PC-9 (cell line): ENCODE measurements at regions not wholly inside any gene's neighbourhood (a gene's known extent, or its start where the extent isn't known, plus 50 kb on each side); places are given as distances from the start of the nearest gene placed in this dataset.
A peak's percentile ranks its signal among the peaks of the same experiment; 100 is the strongest.

Source experiments
- BruUV-seq: library from RNA; stranded (reverse); fragments of 400-500 nt; replicated peaks from 2 replicates; lab custom pipeline; 2021; lab: Mats Ljungman, UMichigan
- CTCF ChIA-PET: fragments of 300-600 bp; sonication (Branson Sonifier 250); formaldehyde crosslinking; loops from one replicate; lab custom pipeline; 2022; ENCODE audit warnings: antibody characterized with exemption; lab: Charles Lee
- POLR2A ChIA-PET: fragments of 300-600 bp; sonication (Branson Sonifier 250); formaldehyde crosslinking; loops from one replicate; lab custom pipeline; 2022; ENCODE audit warnings: antibody characterized with exemption; ENCODE audit not compliant: unreplicated experiment; lab: Charles Lee
- DNase-seq, 2 experiments: peaks; one replicate each; pipeline versions ENCODE4 v3.0.0 to v3.0.0-alpha.2; 2015 to 2022; ENCODE audit warnings: mixed read lengths in 1 of 2
- H2AFZ ChIP-seq: fragments of 200-600 bp; sonication (generic); 2 replicates; pipeline ENCODE4 v1.8.1; 2017; ENCODE audit warnings: antibody characterized with exemption
- H3F3A ChIP-seq: fragments of 200-600 bp; sonication (generic); 2 replicates; pipeline ENCODE4 v1.8.1; 2017; ENCODE audit warnings: antibody characterized with exemption, mild to moderate bottlenecking, low read depth; ENCODE audit not compliant: insufficient read depth
- H3K27ac ChIP-seq: fragments of 200-600 bp; sonication (generic); 2 replicates; pipeline ENCODE4 v1.6.1; 2016; ENCODE audit warnings: mixed run types
- H3K27me3 ChIP-seq: fragments of 200-600 bp; sonication (generic); 2 replicates; pipeline ENCODE4 v1.6.1; 2016; ENCODE audit warnings: low read depth, mixed run types; ENCODE audit not compliant: insufficient read depth
- H3K36me3 ChIP-seq: fragments of 200-600 bp; sonication (generic); 2 replicates; pipeline ENCODE4 v1.6.1; 2016; ENCODE audit warnings: low read depth, mixed run types
- H3K4me1 ChIP-seq: fragments of 200-600 bp; sonication (generic); replicated peaks from 2 replicates; pipeline ENCODE4 v1.6.1; 2016; ENCODE audit warnings: mixed run types; ENCODE audit not compliant: insufficient read depth
- H3K4me2 ChIP-seq: fragments of 200-600 bp; sonication (generic); 2 replicates; pipeline ENCODE4 v1.6.1; 2017; ENCODE audit warnings: mixed run types
- H3K4me3 ChIP-seq: fragments of 200-600 bp; sonication (generic); 2 replicates; pipeline ENCODE4 v1.6.1; 2016; ENCODE audit warnings: mixed run types
- H3K79me2 ChIP-seq: fragments of 200-600 bp; sonication (generic); 2 replicates; pipeline ENCODE4 v1.6.1; 2017; ENCODE audit warnings: low read depth, mixed run types
- H3K9me2 ChIP-seq: fragments of 200-600 bp; sonication (generic); 2 replicates; pipeline ENCODE4 v1.8.1; 2017; ENCODE audit warnings: mild to moderate bottlenecking; ENCODE audit not compliant: insufficient read depth
- H3K9me3 ChIP-seq: fragments of 200-600 bp; sonication (generic); 2 replicates; pipeline ENCODE4 v1.8.1; 2016; ENCODE audit warnings: low read depth; ENCODE audit not compliant: insufficient read depth
- H4K20me1 ChIP-seq: fragments of 200-600 bp; sonication (generic); 2 replicates; pipeline ENCODE4 v1.8.1; 2017; ENCODE audit not compliant: insufficient read depth
- EZH2 ChIP-seq: fragments of 200-600 bp; sonication (generic); IDR thresholded peaks from 2 replicates; pipeline ENCODE4 v1.8.0; 2017; ENCODE audit warnings: antibody characterized with exemption, low read depth
- intact Hi-C: fragments of 100-400 bp; cut with micrococcal nuclease; formaldehyde crosslinking; loops from one replicate; pipeline ENCODE4 v1.10.0; 2022; ENCODE audit not compliant: unreplicated experiment
- TF ChIP-seq, protein P1 (sequence below): fragments of 200-600 bp; sonication (generic); conservative IDR thresholded peaks from 2 replicates; pipeline ENCODE4 v1.6.1; 2017; ENCODE audit warnings: mixed run types, antibody characterized with exemption, mild to moderate bottlenecking, moderate library complexity

DNA sequence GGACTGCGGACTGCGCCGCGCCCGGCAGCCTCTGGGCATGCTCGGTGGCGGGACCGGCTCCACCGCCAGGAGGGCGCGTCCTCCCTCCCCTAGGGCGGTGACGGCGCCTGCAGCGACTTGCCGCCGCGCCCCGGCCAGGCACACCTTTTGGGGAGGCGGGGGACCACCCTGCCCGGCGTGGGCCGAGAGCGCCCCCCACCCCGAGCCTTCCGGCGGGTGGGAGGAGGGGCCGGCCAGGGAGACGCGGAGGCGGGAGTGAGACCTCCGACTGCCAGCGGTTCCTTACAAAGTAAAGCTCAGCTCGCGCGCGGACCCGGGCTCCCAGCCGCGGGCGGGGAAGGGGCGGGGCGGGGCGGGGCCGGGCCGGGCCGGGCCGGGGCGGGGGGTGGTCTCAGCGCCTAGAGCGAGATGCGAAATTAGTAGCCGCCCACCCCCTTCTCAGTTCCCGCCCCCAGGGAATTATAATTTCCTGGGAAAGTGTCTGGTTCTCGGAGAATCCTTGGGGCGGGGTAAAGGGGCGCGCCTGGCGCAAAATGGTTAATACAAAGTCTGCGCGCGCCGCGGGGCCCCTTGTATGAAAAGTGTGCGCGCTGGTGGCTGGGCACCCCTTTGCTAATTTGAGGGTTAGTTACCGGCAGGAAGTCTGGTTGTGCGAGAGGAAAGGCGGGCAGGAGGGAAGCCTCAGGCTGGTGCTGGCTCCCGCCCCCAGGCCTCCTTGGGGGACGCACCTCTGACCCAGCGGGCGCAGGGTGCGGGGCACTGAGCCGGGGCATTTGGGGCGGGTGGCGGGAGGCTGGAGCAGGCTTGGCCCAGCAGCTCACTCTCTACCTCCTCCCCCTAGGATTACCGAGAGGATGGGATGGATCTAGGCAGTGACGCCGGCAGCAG lies 224.8 kb upstream of the IL12A start:
- intact Hi-C loops = loop anchor here (1.0 to 10.0 kb wide), 7 partner anchors 41 to 801 kb away; partner anchors contain the start of gene KPNA4
- Histone ChIP-seq H3K4me2 (peak overlapping the region; percentile 90), H3K9me3 (no peaks in the 10 kb centered on the region), H3K4me3 (peak overlapping the region; percentile 61), H3K27me3 (no peaks in the 10 kb centered on the region), H3K4me1 (peaks cover 42% of the 10 kb centered on the region), H3K27ac (peak overlapping the region; percentile 84), H4K20me1 (no peaks in the 10 kb centered on the region), H3K79me2 (peaks cover 31% of the 10 kb centered on the region), H2AFZ (peak overlapping the region; percentile 69), H3F3A (peaks cover 35% of the 10 kb centered on the region), H3K9me2 (no peaks in the 10 kb centered on the region), H3K36me3 (no peaks in the 10 kb centered on the region)
- POLR2A ChIA-PET = interaction anchor here (0.6 to 1.1 kb wide), 11 partner anchors 11 to 346 kb away, joined by 3 to 8 read pairs (median 5); no protein-coding TSS in a partner anchor
- DNase-seq = peak; percentile 75 to 98
- no peak for TF ChIP-seq EZH2
- TF ChIP-seq, protein P1, sequence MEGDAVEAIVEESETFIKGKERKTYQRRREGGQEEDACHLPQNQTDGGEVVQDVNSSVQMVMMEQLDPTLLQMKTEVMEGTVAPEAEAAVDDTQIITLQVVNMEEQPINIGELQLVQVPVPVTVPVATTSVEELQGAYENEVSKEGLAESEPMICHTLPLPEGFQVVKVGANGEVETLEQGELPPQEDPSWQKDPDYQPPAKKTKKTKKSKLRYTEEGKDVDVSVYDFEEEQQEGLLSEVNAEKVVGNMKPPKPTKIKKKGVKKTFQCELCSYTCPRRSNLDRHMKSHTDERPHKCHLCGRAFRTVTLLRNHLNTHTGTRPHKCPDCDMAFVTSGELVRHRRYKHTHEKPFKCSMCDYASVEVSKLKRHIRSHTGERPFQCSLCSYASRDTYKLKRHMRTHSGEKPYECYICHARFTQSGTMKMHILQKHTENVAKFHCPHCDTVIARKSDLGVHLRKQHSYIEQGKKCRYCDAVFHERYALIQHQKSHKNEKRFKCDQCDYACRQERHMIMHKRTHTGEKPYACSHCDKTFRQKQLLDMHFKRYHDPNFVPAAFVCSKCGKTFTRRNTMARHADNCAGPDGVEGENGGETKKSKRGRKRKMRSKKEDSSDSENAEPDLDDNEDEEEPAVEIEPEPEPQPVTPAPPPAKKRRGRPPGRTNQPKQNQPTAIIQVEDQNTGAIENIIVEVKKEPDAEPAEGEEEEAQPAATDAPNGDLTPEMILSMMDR = no peak; the same call in 1 of the 2 replicates
- no TSS peak for BruUV-seq
- CTCF ChIA-PET = interaction anchor here (0.9 kb wide), 1 partner anchor 225 kb away, joined by 3 read pairs; the partner anchor contains the start of gene IL12A

- TSS peak; percentile 14 for BruUV-seq
- ChIA-PET CTCF (no interaction called here), POLR2A (interaction anchor here (0.6 to 1.5 kb wide), 4 partner anchors 11 to 126 kb away, joined by 3 to 6 read pairs (median 5); no protein-coding TSS in a partner anchor)
- H3K27ac ChIP-seq = peak overlapping the region; percentile 84
- H4K20me1 ChIP-seq = no peaks in the 10 kb centered on the region
- no peak for TF ChIP-seq EZH2
- H2AFZ ChIP-seq = peak overlapping the region; percentile 69
- H3K9me2 ChIP-seq = no peaks in the 10 kb centered on the region
- no peaks in the 10 kb centered on the region for H3K36me3 ChIP-seq
- peaks cover 42% of the 10 kb centered on the region for H3K4me1 ChIP-seq
- intact Hi-C loops = loop anchor here (1.0 to 10.0 kb wide), 15 partner anchors 11 to 800 kb away; partner anchors contain the start of genes IFT80, KPNA4 and SMC4
- H3K27me3 ChIP-seq = no peaks in the 10 kb centered on the region
- H3K79me2 ChIP-seq = peaks cover 32% of the 10 kb centered on the region
- H3K4me2 ChIP-seq = peak overlapping the region; percentile 87
- H3K9me3 ChIP-seq = no peaks in the 10 kb centered on the region
- DNase-seq = no peak
- peak overlapping the region; percentile 61 for H3K4me3 ChIP-seq
- H3F3A ChIP-seq = peaks cover 35% of the 10 kb centered on the region
Observed at GRCh38 chr3:159764490-159765029, 224.1 kb upstream of the IL12A start.

DNA sequence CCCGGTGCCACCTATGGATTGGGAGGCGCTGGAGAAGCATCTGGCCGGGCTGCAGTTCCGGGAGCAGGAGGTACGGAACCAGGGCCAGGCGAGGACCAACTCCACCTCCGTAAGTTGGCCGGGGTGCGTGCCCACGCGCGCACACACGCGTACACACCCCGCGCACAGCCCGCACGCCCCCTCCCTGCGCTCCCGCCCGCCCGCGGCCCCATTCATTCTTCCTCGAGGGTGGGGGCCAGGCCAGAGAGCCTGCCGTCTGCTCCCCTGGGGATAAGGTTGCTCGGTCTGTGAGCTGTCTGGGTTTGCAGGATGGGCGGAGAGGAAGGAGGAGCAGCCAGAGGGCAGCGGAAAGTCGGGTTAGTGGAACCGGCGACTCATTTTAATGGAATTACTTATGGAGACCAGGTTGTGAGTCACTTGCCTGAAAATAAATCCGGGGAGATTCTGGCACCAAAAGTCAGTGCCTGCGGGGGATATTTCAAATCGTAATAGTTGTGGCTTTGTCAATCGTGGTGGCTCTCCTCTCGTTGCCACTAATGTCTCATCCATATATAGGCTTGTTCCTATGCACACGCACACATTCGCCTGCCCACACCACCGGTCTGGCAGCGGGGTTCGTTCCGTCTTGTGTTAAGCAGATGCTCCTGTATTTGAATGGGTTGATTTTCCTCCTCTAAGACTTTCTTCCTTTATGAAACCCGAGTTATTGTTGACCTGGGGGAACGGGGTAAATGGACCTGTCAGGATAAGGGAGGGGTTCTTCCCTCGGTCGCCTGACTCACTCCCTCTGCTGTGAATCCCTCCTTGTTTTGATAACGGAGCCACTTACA lies 223.4 kb upstream of the IL12A start:
- Histone ChIP-seq H3K4me1 (peaks cover 42% of the 10 kb centered on the region), H3K9me2 (no peaks in the 10 kb centered on the region), H3K36me3 (no peaks in the 10 kb centered on the region), H3K4me2 (peak overlapping the region; percentile 87), H4K20me1 (no peaks in the 10 kb centered on the region), H3K79me2 (peaks cover 38% of the 10 kb centered on the region), H3K27ac (peak overlapping the region; percentile 84), H3F3A (peaks cover 35% of the 10 kb centered on the region), H2AFZ (peak overlapping the region; percentile 69), H3K27me3 (no peaks in the 10 kb centered on the region), H3K9me3 (no peaks in the 10 kb centered on the region), H3K4me3 (peak overlapping the region; percentile 61)
- intact Hi-C loops = loop anchor here (1.0 to 10.0 kb wide), 15 partner anchors 10 to 800 kb away; partner anchors contain the start of genes IFT80, KPNA4 and SMC4
- BruUV-seq = TSS peak; percentile 49
- POLR2A ChIA-PET = interaction anchor here (0.5 to 1.5 kb wide), 13 partner anchors 23 to 946 kb away, joined by 3 to 25 read pairs (median 6); no protein-coding TSS in a partner anchor
- DNase-seq = peak; percentile 94 to 99
- TF ChIP-seq EZH2 = no peak
- TF ChIP-seq, protein P1 = no peak
- CTCF ChIA-PET = interaction anchor here (0.6 to 1.3 kb wide), 4 partner anchors 20 to 147 kb away, joined by 3 to 18 read pairs (median 6); no protein-coding TSS in a partner anchor
